GM12874 (cell line): ENCODE measurements at regions not wholly inside any gene's neighbourhood (a gene's known extent, or its start where the extent isn't known, plus 50 kb on each side); places are given as distances from the start of the nearest gene placed in this dataset.

ENCODE experiments used
- TF ChIP-seq, protein P1 (sequence below): IDR thresholded peaks from 2 replicates; pipeline ENCODE4 v1.5.1; 2011; ENCODE audit warnings: low read depth, mild to moderate bottlenecking, control low read depth, low read length, moderate library complexity; ENCODE audit not compliant: insufficient read depth

- TF ChIP-seq, protein P1, sequence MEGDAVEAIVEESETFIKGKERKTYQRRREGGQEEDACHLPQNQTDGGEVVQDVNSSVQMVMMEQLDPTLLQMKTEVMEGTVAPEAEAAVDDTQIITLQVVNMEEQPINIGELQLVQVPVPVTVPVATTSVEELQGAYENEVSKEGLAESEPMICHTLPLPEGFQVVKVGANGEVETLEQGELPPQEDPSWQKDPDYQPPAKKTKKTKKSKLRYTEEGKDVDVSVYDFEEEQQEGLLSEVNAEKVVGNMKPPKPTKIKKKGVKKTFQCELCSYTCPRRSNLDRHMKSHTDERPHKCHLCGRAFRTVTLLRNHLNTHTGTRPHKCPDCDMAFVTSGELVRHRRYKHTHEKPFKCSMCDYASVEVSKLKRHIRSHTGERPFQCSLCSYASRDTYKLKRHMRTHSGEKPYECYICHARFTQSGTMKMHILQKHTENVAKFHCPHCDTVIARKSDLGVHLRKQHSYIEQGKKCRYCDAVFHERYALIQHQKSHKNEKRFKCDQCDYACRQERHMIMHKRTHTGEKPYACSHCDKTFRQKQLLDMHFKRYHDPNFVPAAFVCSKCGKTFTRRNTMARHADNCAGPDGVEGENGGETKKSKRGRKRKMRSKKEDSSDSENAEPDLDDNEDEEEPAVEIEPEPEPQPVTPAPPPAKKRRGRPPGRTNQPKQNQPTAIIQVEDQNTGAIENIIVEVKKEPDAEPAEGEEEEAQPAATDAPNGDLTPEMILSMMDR, result no peak
Measured at GRCh38 chr1:90155721-90156487, 161.0 kb downstream of the ZNF326 start.

DNA sequence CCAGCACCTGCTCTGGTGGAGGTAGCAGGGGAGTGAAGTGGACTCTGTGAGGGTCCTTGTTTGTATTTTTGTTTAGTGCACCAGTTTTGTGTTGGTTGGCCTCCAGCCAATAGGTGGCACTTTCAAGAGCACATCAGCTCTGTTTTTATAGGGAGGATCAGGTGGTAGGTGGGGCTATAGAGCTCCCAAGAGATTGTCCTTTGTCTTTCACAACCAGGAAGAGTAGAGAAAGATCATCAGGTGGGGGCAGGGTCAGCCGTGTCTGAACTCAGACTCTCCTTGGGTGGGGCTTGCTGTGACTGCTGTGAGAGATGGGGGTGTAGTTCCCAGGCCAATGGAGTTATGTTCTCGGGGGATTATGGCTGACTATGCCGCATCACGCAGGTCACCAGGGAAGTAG lies 159.8 kb downstream of the ZNF326 start:
- TF ChIP-seq, protein P1, result no peak

DNA sequence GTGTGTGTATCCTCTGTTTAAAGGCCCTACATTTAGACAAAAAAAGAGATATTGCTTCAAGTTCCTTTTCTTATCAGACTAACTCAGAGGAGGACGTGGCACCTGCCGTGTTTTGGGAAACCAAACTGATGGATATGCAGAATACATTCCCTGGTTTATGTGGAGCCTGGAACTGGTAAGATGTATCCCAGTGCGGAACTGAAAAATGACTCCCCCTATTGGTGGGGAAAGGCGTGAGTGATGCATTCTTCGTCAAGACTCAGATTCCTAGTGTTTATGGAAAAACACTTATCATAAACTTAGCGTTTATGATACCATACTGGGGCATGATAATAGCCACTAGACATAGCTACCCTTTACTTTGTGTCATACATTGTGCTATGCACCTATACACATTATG lies 154.2 kb downstream of the ZNF326 start:
- TF ChIP-seq, protein P1, result peak; percentile 5; the same call in 1 of the 2 replicates

- TF ChIP-seq, protein P1, result no peak
Measured at GRCh38 chr1:90147093-90147492, 152.2 kb downstream of the ZNF326 start.

- TF ChIP-seq, protein P1, result no peak
Measured at GRCh38 chr1:90144820-90145219, 149.9 kb downstream of the ZNF326 start.

DNA sequence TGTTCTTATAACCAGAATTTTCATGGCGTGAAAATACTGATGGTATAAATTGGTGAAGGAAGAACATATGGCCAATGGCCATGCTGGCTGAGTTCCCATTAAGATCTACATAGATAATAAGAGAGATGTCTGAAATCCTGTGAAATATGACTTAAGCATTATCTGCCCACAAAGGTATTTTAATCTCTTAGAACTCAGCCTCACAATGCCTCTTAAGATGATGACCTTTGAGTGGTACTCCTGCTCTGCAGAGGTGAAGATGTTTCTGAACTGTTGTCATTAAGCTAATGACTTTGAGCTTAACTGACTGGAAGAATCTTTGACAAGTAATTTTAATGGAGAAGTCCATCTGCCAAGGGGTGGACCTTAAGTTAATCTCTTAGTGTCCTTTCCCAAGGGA lies 148.7 kb downstream of the ZNF326 start:
- TF ChIP-seq, protein P1, result no peak

DNA sequence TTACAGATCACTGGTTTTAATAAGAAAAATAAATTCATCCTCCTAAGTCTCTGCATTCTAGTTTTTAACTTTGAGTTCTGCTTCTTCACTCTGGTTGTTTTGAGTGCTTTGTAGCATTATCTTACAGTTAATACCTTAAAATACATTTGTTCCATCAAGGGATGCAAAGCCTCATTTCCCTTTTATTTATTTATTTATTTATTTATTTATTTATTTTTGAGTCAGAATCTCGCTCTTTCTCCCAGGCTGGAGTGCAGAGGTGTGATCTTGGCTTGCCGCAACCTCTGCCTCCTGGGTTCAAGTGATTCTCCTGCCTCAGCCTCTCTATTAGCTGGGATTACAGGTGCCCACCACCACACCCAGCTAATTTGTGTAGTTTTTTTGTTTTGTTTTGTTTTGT lies 147.8 kb downstream of the ZNF326 start:
- TF ChIP-seq, protein P1, result no peak
